Right lobe of liver (tissue), 6 donors: ENCODE measurements at regions not wholly inside any gene's neighbourhood (a gene's known extent, or its start where the extent isn't known, plus 50 kb on each side); places are given as distances from the start of the nearest gene placed in this dataset.

Source experiments
- ATAC-seq, 4 donors: fragments of 200-7000 bp; cut with Tn5 transposase; one replicate each; pipeline ENCODE4 v1.9.1; 2020; ENCODE audit warnings: mild to moderate bottlenecking in 4 of 4, moderate library complexity in 4 of 4
- DNase-seq, 3 donors: peaks; one replicate each; pipeline ENCODE4 v3.0.0-alpha.2; 2020
- H3K27ac ChIP-seq, 3 donors: fragments of 200-600 bp; one replicate each; pipeline ENCODE4 v1.8.0; 2022
- H3K27me3 ChIP-seq, 2 donors: fragments of 200-600 bp; one replicate each; pipeline ENCODE4 v1.8.0; 2022
- H3K36me3 ChIP-seq, 4 donors: fragments of 200-600 bp; sonication (generic) in 1 of 4; one replicate each; pipeline versions ENCODE4 v1.5.1 to v1.8.0; 2017 to 2022; ENCODE audit warnings: control low read depth in 1 of 4
- H3K4me1 ChIP-seq, 4 donors: fragments of 200-600 bp; sonication (generic) in 1 of 4; one replicate each; pipeline versions ENCODE4 v1.5.1 to v1.8.0; 2017 to 2022; ENCODE audit warnings: control low read depth in 1 of 4
- H3K4me3 ChIP-seq, 3 donors: fragments of 200-600 bp; one replicate each; pipeline ENCODE4 v1.8.0; 2022
- H3K9me3 ChIP-seq, 4 donors: fragments of 200-600 bp; sonication (generic) in 1 of 4; one replicate each; pipeline versions ENCODE4 v1.5.1 to v1.8.0; 2017 to 2022; ENCODE audit warnings: control low read depth in 1 of 4
- CTCF ChIP-seq, 4 donors: fragments of 200-600 bp in 3 of 4; fragments of 450-650 bp in 1 of 4; IDR thresholded peaks; one replicate each; pipeline versions ENCODE4 v1.5.1 to v1.8.0; 2016 to 2022; ENCODE audit warnings: antibody characterized with exemption in 4 of 4, mild to moderate bottlenecking in 2 of 4
- POLR2A ChIP-seq: fragments of 450-650 bp; IDR thresholded peaks from one replicate; pipeline ENCODE4 v1.6.1; 2017; ENCODE audit warnings: antibody characterized with exemption, mild to moderate bottlenecking
- WGBS: methylation state at CpG from one replicate; pipeline ENCODE4 v1.1.6; 2018; ENCODE audit warnings: low coverage, low lambda C conversion rate; ENCODE audit not compliant: insufficient coverage; ENCODE audit errors: missing lambda C conversion rate; 5-methylcytosine and 5-hydroxymethylcytosine counted together
- intact Hi-C, 2 donors: fragments of 100-400 bp; cut with DNase I; formaldehyde crosslinking; loops; one replicate each; pipeline versions ENCODE4 v1.11.2 to v1.14.1; 2022
- donor health status: DM: no; HTN: yes; CAD: no.
- donor health status: DM: no; HTN: no; CAD: no.
- donor health status: DM: no; HTN: no; CAD: no.
- donor health status: DM: no; HTN: yes; CAD: no.
- donor health status: DM: no; HTN: yes; CAD: no.

- H3K36me3 ChIP-seq: no peaks in the 10 kb centered on the region
- DNase-seq: no peak
- intact Hi-C loops: no loop called here
- TF ChIP-seq POLR2A: no peak
- no peak for TF ChIP-seq CTCF (IDR thresholded peaks at IDR 0.05)
- no peak overlapping the region for H3K27ac ChIP-seq
- no peak for ATAC-seq
- WGBS: no CpG with 5 or more reads among the region's 3 CpGs
- peaks cover 0 to 22% (median 8%) of the 10 kb centered on the region in 4 donors for H3K4me1 ChIP-seq
- H3K27me3 ChIP-seq: no peaks in the 10 kb centered on the region
- H3K4me3 ChIP-seq: no peak overlapping the region
- H3K9me3 ChIP-seq: no peaks in the 10 kb centered on the region
These were observed 170.0 kb upstream of the KLHL29 start for GRCh38 chr2:23215016-23215415.

- WGBS: 40% methylated on average over 4 of the region's 4 CpGs
- intact Hi-C loops: no loop called here
- Histone ChIP-seq H3K36me3 (no peaks in the 10 kb centered on the region), H3K4me1 (no peaks in the 10 kb centered on the region), H3K27ac (no peak overlapping the region), H3K27me3 (no peaks in the 10 kb centered on the region), H3K9me3 (no peaks in the 10 kb centered on the region), H3K4me3 (no peak overlapping the region)
- TF ChIP-seq CTCF (IDR thresholded peaks at IDR 0.05) (no peak), POLR2A (no peak)
- ATAC-seq (no peak), DNase-seq (no peak)
These were observed 165.3 kb upstream of the KLHL29 start for GRCh38 chr2:23219666-23220065.

DNA sequence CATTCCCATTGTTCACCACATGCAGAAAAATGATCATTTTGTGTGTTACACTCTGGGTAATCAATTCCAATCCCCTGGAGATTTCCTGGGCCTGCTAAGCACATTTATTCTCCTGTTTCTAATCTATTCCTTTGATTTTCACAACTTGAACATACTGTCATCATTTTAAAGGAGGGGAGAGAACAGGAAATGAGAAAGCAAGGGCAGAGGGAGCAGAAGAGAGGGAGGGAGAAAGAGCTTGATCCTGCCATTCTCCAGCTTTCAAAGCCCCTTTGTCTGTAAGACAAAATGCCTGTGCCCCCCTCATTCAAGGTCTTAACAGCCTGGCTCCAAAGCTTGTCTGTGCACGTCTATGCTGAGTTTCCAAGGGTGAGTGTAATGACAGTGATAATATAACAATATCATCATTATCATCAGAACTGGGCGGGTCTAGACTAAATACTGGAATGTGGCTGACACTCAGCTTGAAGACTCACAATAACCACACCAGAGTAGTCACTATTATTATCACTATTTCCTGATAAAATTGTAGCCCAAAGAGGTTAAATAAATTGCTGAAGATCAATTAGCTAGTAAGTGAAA is 164.4 kb upstream of the KLHL29 start:
- H3K27me3 ChIP-seq: no peaks in the 10 kb centered on the region
- 52% methylated on average over 2 of the region's 2 CpGs for WGBS
- ATAC-seq: no peak
- H3K36me3 ChIP-seq: no peaks in the 10 kb centered on the region
- no peaks in the 10 kb centered on the region for H3K4me1 ChIP-seq
- H3K4me3 ChIP-seq: no peak overlapping the region
- H3K9me3 ChIP-seq: no peaks in the 10 kb centered on the region
- DNase-seq: no peak
- intact Hi-C loops: no loop called here
- H3K27ac ChIP-seq: no peak overlapping the region
- TF ChIP-seq POLR2A: no peak
- no peak for TF ChIP-seq CTCF (IDR thresholded peaks at IDR 0.05)

- Histone ChIP-seq H3K9me3 (no peaks in the 10 kb centered on the region), H3K4me1 (no peaks in the 10 kb centered on the region), H3K27me3 (no peaks in the 10 kb centered on the region), H3K27ac (no peak overlapping the region), H3K4me3 (no peak overlapping the region), H3K36me3 (no peaks in the 10 kb centered on the region)
- TF ChIP-seq POLR2A (no peak), CTCF (IDR thresholded peaks at IDR 0.05) (no peak)
- intact Hi-C loops: no loop called here
- no peak for ATAC-seq
- WGBS: 82% methylated on average over 5 of the region's 5 CpGs
- no peak for DNase-seq
These were observed 163.7 kb upstream of the KLHL29 start for GRCh38 chr2:23221236-23221635.

DNA sequence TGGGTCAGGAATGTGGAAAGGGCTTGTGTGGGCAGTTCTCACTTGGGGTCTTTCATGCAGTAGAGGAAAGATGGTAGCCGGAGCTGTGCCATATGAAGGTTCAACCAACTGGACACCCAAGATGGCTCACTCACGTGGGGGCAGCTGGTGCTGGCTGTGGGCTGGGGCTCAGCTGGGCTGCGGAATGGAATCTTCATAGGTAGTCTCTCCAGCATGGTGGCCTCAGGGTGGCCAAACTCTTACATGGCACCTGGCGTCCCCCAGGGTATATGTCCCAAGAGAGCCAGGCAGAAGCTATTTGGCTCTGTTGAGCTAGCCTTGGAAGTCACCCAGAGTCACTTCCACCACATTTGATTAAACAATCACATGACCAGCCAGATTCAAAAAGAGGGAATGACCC is 163.1 kb upstream of the KLHL29 start:
- WGBS: 88% methylated on average over 2 of the region's 4 CpGs
- no peak for DNase-seq
- TF ChIP-seq POLR2A (no peak), CTCF (IDR thresholded peaks at IDR 0.05) (no peak)
- Histone ChIP-seq H3K4me1 (no peaks in the 10 kb centered on the region), H3K4me3 (no peak overlapping the region), H3K9me3 (no peaks in the 10 kb centered on the region), H3K27me3 (no peaks in the 10 kb centered on the region), H3K27ac (no peak overlapping the region), H3K36me3 (no peaks in the 10 kb centered on the region)
- no peak for ATAC-seq
- intact Hi-C loops: no loop called here
